ENCODE measurements at regions not wholly inside any gene's neighbourhood (a gene's known extent, or its start where the extent isn't known, plus 50 kb on each side); places are given as distances from the start of the nearest gene placed in this dataset.

- H2BK15ac ChIP-seq (ENCODE audit: low read length) = no peak overlapping the region
- H2BK12ac ChIP-seq (ENCODE audit: low read length) = no peak overlapping the region
- H3K14ac ChIP-seq (ENCODE audit: low read length) = no peak overlapping the region
- no peak overlapping the region for H4K91ac ChIP-seq (ENCODE audit: low read depth, low read length, poor library complexity)
- H3K4ac ChIP-seq (ENCODE audit: low read length) = no peak overlapping the region
- H2BK5ac ChIP-seq (ENCODE audit: low read length) = no peak overlapping the region
- no peak overlapping the region for H3K4me2 ChIP-seq (ENCODE audit: insufficient read depth, low read length, poor library complexity, severe bottlenecking)
- no peak overlapping the region for H3K23ac ChIP-seq (ENCODE audit: low read depth, low read length, poor library complexity)
- H3K9me3 ChIP-seq (replicated peaks in 1 of 2; ENCODE audit: control insufficient read depth in 2 of 2, insufficient read depth in 1 of 2, low read depth in 1 of 2, low read length in 2 of 2) = peaks cover 0 to 1% of the 10 kb centered on the region in 2 donors
- no peak overlapping the region for H2AK5ac ChIP-seq (ENCODE audit: low read depth, low read length)
- WGBS, 2 donors (ENCODE audit: extremely low coverage in 2 of 2, insufficient read length in 2 of 2, insufficient replicate concordance in 1 of 2) = no CpG with 5 or more reads among the region's 3 CpGs
- H3K4me1 ChIP-seq (ENCODE audit: control insufficient read depth in 2 of 2, insufficient read depth in 1 of 2, low read depth in 1 of 2, low read length in 2 of 2) = peaks cover 0 to 4% of the 10 kb centered on the region in 2 donors
- H4K8ac ChIP-seq (ENCODE audit: low read depth, low read length) = no peak overlapping the region
- no peak overlapping the region for H3K4me3 ChIP-seq (ENCODE audit: low read length in 2 of 2)
- H3K9ac ChIP-seq (ENCODE audit: low read depth, low read length, poor library complexity) = no peak overlapping the region
- H3K79me1 ChIP-seq (ENCODE audit: low read depth, low read length) = peaks cover 2% of the 10 kb centered on the region
- H3K27me3 ChIP-seq (ENCODE audit: control insufficient read depth in 3 of 3, insufficient read depth in 3 of 3, low read depth in 1 of 3, low read length in 3 of 3) = no peaks in the 10 kb centered on the region
- DNase-seq (ENCODE audit: low spot score) = no peak
- no peak overlapping the region for H3K27ac ChIP-seq (replicated peaks; ENCODE audit: low read length)
- H3K18ac ChIP-seq (ENCODE audit: low read length) = no peak overlapping the region
- no peak overlapping the region for H2BK120ac ChIP-seq (ENCODE audit: low read depth, low read length)
- H3K36me3 ChIP-seq (replicated peaks in 1 of 2; ENCODE audit: control insufficient read depth in 2 of 2, insufficient read depth in 2 of 2, low read length in 2 of 2) = no peaks in the 10 kb centered on the region
- H2AFZ ChIP-seq (ENCODE audit: low read length) = no peak overlapping the region
These were observed 113.5 kb upstream of the FRMD4B start for GRCh38 chr3:69499422-69499821.

GRCh38 chr3:69496856-69497255, 111.0 kb upstream of the FRMD4B start:
- no peak for DNase-seq (ENCODE audit: low spot score)
- no peak overlapping the region for H3K23ac ChIP-seq (ENCODE audit: low read depth, low read length, poor library complexity)

GRCh38 chr3:69494185-69494584, 108.3 kb upstream of the FRMD4B start:
- no peak for DNase-seq (ENCODE audit: low spot score)
- Histone ChIP-seq H3K4me3 (ENCODE audit: low read length in 2 of 2) (no peak overlapping the region), H3K4me1 (ENCODE audit: control insufficient read depth in 2 of 2, insufficient read depth in 1 of 2, low read depth in 1 of 2, low read length in 2 of 2) (peaks cover 0 to 4% of the 10 kb centered on the region in 2 donors), H2BK15ac (ENCODE audit: low read length) (no peak overlapping the region), H2BK120ac (ENCODE audit: low read depth, low read length) (no peak overlapping the region), H3K9ac (ENCODE audit: low read depth, low read length, poor library complexity) (no peak overlapping the region), H3K14ac (ENCODE audit: low read length) (no peak overlapping the region), H3K4ac (ENCODE audit: low read length) (no peak overlapping the region), H2BK5ac (ENCODE audit: low read length) (no peak overlapping the region), H2BK12ac (ENCODE audit: low read length) (no peak overlapping the region), H3K18ac (ENCODE audit: low read length) (no peak overlapping the region), H3K4me2 (ENCODE audit: insufficient read depth, low read length, poor library complexity, severe bottlenecking) (no peak overlapping the region), H2AK5ac (ENCODE audit: low read depth, low read length) (no peak overlapping the region), H3K27me3 (ENCODE audit: control insufficient read depth in 3 of 3, insufficient read depth in 3 of 3, low read depth in 1 of 3, low read length in 3 of 3) (no peaks in the 10 kb centered on the region), H3K23ac (ENCODE audit: low read depth, low read length, poor library complexity) (no peak overlapping the region), H2AFZ (ENCODE audit: low read length) (no peak overlapping the region), H3K79me1 (ENCODE audit: low read depth, low read length) (no peaks in the 10 kb centered on the region), H4K91ac (ENCODE audit: low read depth, low read length, poor library complexity) (no peak overlapping the region), H3K9me3 (replicated peaks in 1 of 2; ENCODE audit: control insufficient read depth in 2 of 2, insufficient read depth in 1 of 2, low read depth in 1 of 2, low read length in 2 of 2) (no peaks in the 10 kb centered on the region), H3K36me3 (replicated peaks in 1 of 2; ENCODE audit: control insufficient read depth in 2 of 2, insufficient read depth in 2 of 2, low read length in 2 of 2) (no peaks in the 10 kb centered on the region), H4K8ac (ENCODE audit: low read depth, low read length) (no peak overlapping the region), H3K27ac (replicated peaks; ENCODE audit: low read length) (no peak overlapping the region)
- WGBS, 2 donors (ENCODE audit: extremely low coverage in 2 of 2, insufficient read length in 2 of 2, insufficient replicate concordance in 1 of 2) = no CpG with 5 or more reads among the region's 3 CpGs

More at GRCh38 chr3:69496856-69497255, 111.0 kb upstream of the FRMD4B start:
- Histone ChIP-seq H3K27ac (replicated peaks; ENCODE audit: low read length) (no peak overlapping the region), H3K9me3 (replicated peaks in 1 of 2; ENCODE audit: control insufficient read depth in 2 of 2, insufficient read depth in 1 of 2, low read depth in 1 of 2, low read length in 2 of 2) (peaks cover 0 to 1% of the 10 kb centered on the region in 2 donors), H4K91ac (ENCODE audit: low read depth, low read length, poor library complexity) (no peak overlapping the region), H3K36me3 (replicated peaks in 1 of 2; ENCODE audit: control insufficient read depth in 2 of 2, insufficient read depth in 2 of 2, low read length in 2 of 2) (no peaks in the 10 kb centered on the region), H3K4me2 (ENCODE audit: insufficient read depth, low read length, poor library complexity, severe bottlenecking) (no peak overlapping the region), H2AFZ (ENCODE audit: low read length) (no peak overlapping the region), H3K4me3 (ENCODE audit: low read length in 2 of 2) (no peak overlapping the region), H3K9ac (ENCODE audit: low read depth, low read length, poor library complexity) (no peak overlapping the region), H2BK15ac (ENCODE audit: low read length) (no peak overlapping the region), H3K79me1 (ENCODE audit: low read depth, low read length) (peaks cover 2% of the 10 kb centered on the region), H3K4ac (ENCODE audit: low read length) (no peak overlapping the region), H3K14ac (ENCODE audit: low read length) (no peak overlapping the region), H2BK120ac (ENCODE audit: low read depth, low read length) (no peak overlapping the region), H3K18ac (ENCODE audit: low read length) (no peak overlapping the region), H2AK5ac (ENCODE audit: low read depth, low read length) (no peak overlapping the region), H3K27me3 (ENCODE audit: control insufficient read depth in 3 of 3, insufficient read depth in 3 of 3, low read depth in 1 of 3, low read length in 3 of 3) (no peaks in the 10 kb centered on the region), H3K4me1 (ENCODE audit: control insufficient read depth in 2 of 2, insufficient read depth in 1 of 2, low read depth in 1 of 2, low read length in 2 of 2) (peaks cover 0 to 4% of the 10 kb centered on the region in 2 donors), H2BK5ac (ENCODE audit: low read length) (no peak overlapping the region), H4K8ac (ENCODE audit: low read depth, low read length) (no peak overlapping the region), H2BK12ac (ENCODE audit: low read length) (no peak overlapping the region)
- WGBS, 2 donors (ENCODE audit: extremely low coverage in 2 of 2, insufficient read length in 2 of 2, insufficient replicate concordance in 1 of 2) = no CpG with 5 or more reads among the region's 3 CpGs

- no peak overlapping the region for H2AK5ac ChIP-seq (ENCODE audit: low read depth, low read length)
- no peak overlapping the region for H3K9ac ChIP-seq (ENCODE audit: low read depth, low read length, poor library complexity)
- no peak overlapping the region for H3K23ac ChIP-seq (ENCODE audit: low read depth, low read length, poor library complexity)
- H3K4ac ChIP-seq (ENCODE audit: low read length) = no peak overlapping the region
- H2BK120ac ChIP-seq (ENCODE audit: low read depth, low read length) = no peak overlapping the region
- DNase-seq (ENCODE audit: low spot score) = no peak
- no peak overlapping the region for H3K4me2 ChIP-seq (ENCODE audit: insufficient read depth, low read length, poor library complexity, severe bottlenecking)
- peaks cover 0 to 4% of the 10 kb centered on the region in 2 donors for H3K4me1 ChIP-seq (ENCODE audit: control insufficient read depth in 2 of 2, insufficient read depth in 1 of 2, low read depth in 1 of 2, low read length in 2 of 2)
- no peak overlapping the region for H2BK15ac ChIP-seq (ENCODE audit: low read length)
- no peak overlapping the region for H4K8ac ChIP-seq (ENCODE audit: low read depth, low read length)
- no peak overlapping the region for H2AFZ ChIP-seq (ENCODE audit: low read length)
- no peak overlapping the region for H4K91ac ChIP-seq (ENCODE audit: low read depth, low read length, poor library complexity)
- no peak overlapping the region for H3K27ac ChIP-seq (replicated peaks; ENCODE audit: low read length)
- no peaks in the 10 kb centered on the region for H3K9me3 ChIP-seq (replicated peaks in 1 of 2; ENCODE audit: control insufficient read depth in 2 of 2, insufficient read depth in 1 of 2, low read depth in 1 of 2, low read length in 2 of 2)
- no peak overlapping the region for H2BK5ac ChIP-seq (ENCODE audit: low read length)
- no peak overlapping the region for H3K14ac ChIP-seq (ENCODE audit: low read length)
- no peak overlapping the region for H3K4me3 ChIP-seq (ENCODE audit: low read length in 2 of 2)
- H2BK12ac ChIP-seq (ENCODE audit: low read length) = no peak overlapping the region
- H3K18ac ChIP-seq (ENCODE audit: low read length) = no peak overlapping the region
- no peaks in the 10 kb centered on the region for H3K27me3 ChIP-seq (ENCODE audit: control insufficient read depth in 3 of 3, insufficient read depth in 3 of 3, low read depth in 1 of 3, low read length in 3 of 3)
- H3K36me3 ChIP-seq (replicated peaks in 1 of 2; ENCODE audit: control insufficient read depth in 2 of 2, insufficient read depth in 2 of 2, low read length in 2 of 2) = no peaks in the 10 kb centered on the region
- H3K79me1 ChIP-seq (ENCODE audit: low read depth, low read length) = no peaks in the 10 kb centered on the region
- no CpG with 5 or more reads among the region's 3 CpGs for WGBS, 2 donors (ENCODE audit: extremely low coverage in 2 of 2, insufficient read length in 2 of 2, insufficient replicate concordance in 1 of 2)
These were observed 107.3 kb upstream of the FRMD4B start for GRCh38 chr3:69493157-69493556.
